SK-N-SH treated with all-trans-retinoic acid at 6 μM for 48 hours (cell line): ENCODE measurements at regions not wholly inside any gene's neighbourhood (a gene's known extent, or its start where the extent isn't known, plus 50 kb on each side); places are given as distances from the start of the nearest gene placed in this dataset.

ENCODE experiments used
- ATAC-seq: fragments of 200-7000 bp; cut with Tn5 transposase; 3 replicates; pipeline ENCODE4 v1.9.1; 2020; ENCODE audit warnings: mild to moderate bottlenecking, moderate library complexity
- ARNTL ChIP-seq: fragments of 450-650 bp; formaldehyde crosslinking; IDR thresholded peaks from 2 replicates; pipeline ENCODE4 v1.5.0; 2020; ENCODE audit warnings: low read depth, mild to moderate bottlenecking, moderate library complexity, borderline replicate concordance
- CREB5 ChIP-seq: fragments of 250-450 bp; sonication (Bioruptor Pico); IDR thresholded peaks from 2 replicates; pipeline ENCODE4 v1.5.1; 2020; ENCODE audit warnings: low read depth, mild to moderate bottlenecking, moderate library complexity
- CSDC2 ChIP-seq: fragments of 250-450 bp; sonication (Bioruptor Pico); IDR thresholded peaks from 2 replicates; pipeline ENCODE4 v1.5.0; 2020; ENCODE audit warnings: mild to moderate bottlenecking, moderate library complexity
- CSRNP3 ChIP-seq: fragments of 250-450 bp; sonication (Bioruptor Pico); IDR thresholded peaks from 2 replicates; pipeline ENCODE4 v1.5.1; 2021; ENCODE audit warnings: mild to moderate bottlenecking, moderate library complexity
- ESRRG ChIP-seq: fragments of 250-450 bp; sonication (Bioruptor Pico); IDR thresholded peaks from 2 replicates; pipeline ENCODE4 v1.6.1; 2021; ENCODE audit warnings: mild to moderate bottlenecking
- ISL1 ChIP-seq: fragments of 250-450 bp; sonication (Bioruptor Pico); IDR thresholded peaks from 2 replicates; pipeline ENCODE4 v2.1.2; 2022; ENCODE audit warnings: mild to moderate bottlenecking, moderate library complexity
- OSR1 ChIP-seq: fragments of 250-450 bp; sonication (Bioruptor Pico); IDR thresholded peaks from 2 replicates; pipeline ENCODE4 v1.8.0; 2022; ENCODE audit warnings: moderate library complexity, mild to moderate bottlenecking, inconsistent platforms
- PATZ1 ChIP-seq: fragments of 250-450 bp; sonication (Bioruptor Pico); IDR thresholded peaks from 2 replicates; pipeline ENCODE4 v1.8.0; 2020; ENCODE audit warnings: mild to moderate bottlenecking, moderate library complexity, borderline replicate concordance
- POU6F1 ChIP-seq: fragments of 250-450 bp; sonication (Bioruptor Pico); IDR thresholded peaks from 2 replicates; pipeline ENCODE4 v1.8.0; 2021; ENCODE audit warnings: low read depth, mild to moderate bottlenecking, moderate library complexity, borderline replicate concordance
- PPARA ChIP-seq: fragments of 250-450 bp; sonication (Bioruptor Pico); IDR thresholded peaks from 2 replicates; pipeline ENCODE4 v1.5.0; 2020; ENCODE audit warnings: mild to moderate bottlenecking, borderline replicate concordance
- RARB ChIP-seq: fragments of 250-450 bp; sonication (Bioruptor Pico); IDR thresholded peaks from 2 replicates; pipeline ENCODE4 v1.8.0; 2021; ENCODE audit warnings: mild to moderate bottlenecking, moderate library complexity
- SNAI2 ChIP-seq: fragments of 250-450 bp; sonication (Bioruptor Pico); IDR thresholded peaks from 2 replicates; pipeline ENCODE4 v1.5.0; 2020; ENCODE audit warnings: mild to moderate bottlenecking, moderate library complexity
- TOX ChIP-seq: fragments of 250-450 bp; sonication (Bioruptor Pico); IDR thresholded peaks from 2 replicates; pipeline ENCODE4 v1.8.0; 2021; ENCODE audit warnings: mild to moderate bottlenecking, moderate library complexity, borderline replicate concordance
- TSHZ2 ChIP-seq: fragments of 250-450 bp; sonication (Bioruptor Pico); IDR thresholded peaks from 2 replicates; pipeline ENCODE4 v1.5.0; 2020; ENCODE audit warnings: mild to moderate bottlenecking, moderate library complexity
- ZC3H10 ChIP-seq: fragments of 250-450 bp; sonication (Bioruptor Pico); IDR thresholded peaks from 2 replicates; pipeline ENCODE4 v1.5.1; 2021; ENCODE audit warnings: mild to moderate bottlenecking, moderate library complexity
- ZFP3 ChIP-seq: fragments of 250-450 bp; sonication (Bioruptor Pico); IDR thresholded peaks from 2 replicates; pipeline ENCODE4 v1.5.0; 2020; ENCODE audit warnings: mild to moderate bottlenecking, moderate library complexity
- ZFP30 ChIP-seq: fragments of 450-650 bp; formaldehyde crosslinking; IDR thresholded peaks from 2 replicates; pipeline ENCODE4 v1.5.0; 2022; ENCODE audit warnings: mild to moderate bottlenecking, moderate library complexity
- ZNF565 ChIP-seq: fragments of 450-650 bp; formaldehyde crosslinking; conservative IDR thresholded peaks from 2 replicates; pipeline ENCODE4 v1.5.0; 2020; ENCODE audit warnings: low read depth, mild to moderate bottlenecking, moderate library complexity
- ZNF8 ChIP-seq: fragments of 450-650 bp; formaldehyde crosslinking; IDR thresholded peaks from 2 replicates; pipeline ENCODE4 v1.5.0; 2020; ENCODE audit warnings: mild to moderate bottlenecking, moderate library complexity

GRCh38 chr14:85911044-85911443 lies 381.1 kb downstream of the FLRT2 start:
- no peak for TF ChIP-seq TSHZ2 (CRISPR knock-in tag)
- TF ChIP-seq ISL1 (CRISPR knock-in tag) = no peak
- TF ChIP-seq ZFP30 (CRISPR knock-in tag) = no peak
- no peak for TF ChIP-seq CSDC2 (CRISPR knock-in tag)
- no peak for TF ChIP-seq TOX
- TF ChIP-seq CSRNP3 (CRISPR knock-in tag) = no peak
- TF ChIP-seq ZC3H10 = no peak
- no peak for TF ChIP-seq RARB (CRISPR knock-in tag)
- TF ChIP-seq POU6F1 (CRISPR knock-in tag) = no peak
- ATAC-seq = no peak

- TF ChIP-seq ZFP30 (CRISPR knock-in tag) (no peak), POU6F1 (CRISPR knock-in tag) (no peak), OSR1 (CRISPR knock-in tag) (no peak), PATZ1 (CRISPR knock-in tag) (no peak), RARB (CRISPR knock-in tag) (no peak), ARNTL (CRISPR knock-in tag) (no peak), CSRNP3 (CRISPR knock-in tag) (no peak), ZNF565 (CRISPR knock-in tag) (no peak), TSHZ2 (CRISPR knock-in tag) (no peak), PPARA (no peak), ZC3H10 (no peak), ZNF8 (no peak), ISL1 (CRISPR knock-in tag) (no peak), TOX (no peak), ESRRG (CRISPR knock-in tag) (no peak), CREB5 (CRISPR knock-in tag) (no peak), ZFP3 (CRISPR knock-in tag) (no peak), SNAI2 (no peak)
- ATAC-seq = no peak
Measured at GRCh38 chr14:85909581-85909980, 379.6 kb downstream of the FLRT2 start.
